ENCODE measurements at regions not wholly inside any gene's neighbourhood (a gene's known extent, or its start where the extent isn't known, plus 50 kb on each side); places are given as distances from the start of the nearest gene placed in this dataset.

GRCh38 chr5:158152136-158152535 is 293.2 kb upstream of the CLINT1 start:
- intact Hi-C loops (cut with DNase I), result no loop called here
- no peaks in the 10 kb centered on the region for H3K9me3 ChIP-seq

GRCh38 chr5:158147227-158147626 is 288.3 kb upstream of the CLINT1 start:
- TF ChIP-seq, protein P1, sequence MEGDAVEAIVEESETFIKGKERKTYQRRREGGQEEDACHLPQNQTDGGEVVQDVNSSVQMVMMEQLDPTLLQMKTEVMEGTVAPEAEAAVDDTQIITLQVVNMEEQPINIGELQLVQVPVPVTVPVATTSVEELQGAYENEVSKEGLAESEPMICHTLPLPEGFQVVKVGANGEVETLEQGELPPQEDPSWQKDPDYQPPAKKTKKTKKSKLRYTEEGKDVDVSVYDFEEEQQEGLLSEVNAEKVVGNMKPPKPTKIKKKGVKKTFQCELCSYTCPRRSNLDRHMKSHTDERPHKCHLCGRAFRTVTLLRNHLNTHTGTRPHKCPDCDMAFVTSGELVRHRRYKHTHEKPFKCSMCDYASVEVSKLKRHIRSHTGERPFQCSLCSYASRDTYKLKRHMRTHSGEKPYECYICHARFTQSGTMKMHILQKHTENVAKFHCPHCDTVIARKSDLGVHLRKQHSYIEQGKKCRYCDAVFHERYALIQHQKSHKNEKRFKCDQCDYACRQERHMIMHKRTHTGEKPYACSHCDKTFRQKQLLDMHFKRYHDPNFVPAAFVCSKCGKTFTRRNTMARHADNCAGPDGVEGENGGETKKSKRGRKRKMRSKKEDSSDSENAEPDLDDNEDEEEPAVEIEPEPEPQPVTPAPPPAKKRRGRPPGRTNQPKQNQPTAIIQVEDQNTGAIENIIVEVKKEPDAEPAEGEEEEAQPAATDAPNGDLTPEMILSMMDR (IDR thresholded peaks at IDR 0.05), result no peak
- H3K27ac ChIP-seq, result no peak overlapping the region
- intact Hi-C loops (cut with DNase I), result no loop called here
- H3K4me3 ChIP-seq, result no peak overlapping the region
- H3K36me3 ChIP-seq, result no peaks in the 10 kb centered on the region
- no peaks in the 10 kb centered on the region for H3K4me1 ChIP-seq
- H3K27me3 ChIP-seq (ENCODE audit: low read depth), result no peaks in the 10 kb centered on the region
- H3K9me3 ChIP-seq, result no peaks in the 10 kb centered on the region
- ATAC-seq, result no peak
- DNase-seq, result no peak

More at GRCh38 chr5:158152136-158152535, 293.2 kb upstream of the CLINT1 start:
- Histone ChIP-seq H3K4me3 (no peak overlapping the region), H3K27me3 (ENCODE audit: low read depth) (no peaks in the 10 kb centered on the region), H3K27ac (no peak overlapping the region), H3K36me3 (no peaks in the 10 kb centered on the region), H3K4me1 (no peaks in the 10 kb centered on the region)
- TF ChIP-seq, protein P1 (IDR thresholded peaks at IDR 0.05), result no peak
- ATAC-seq, result no peak
- DNase-seq, result no peak

- H3K4me3 ChIP-seq, result no peak overlapping the region
- TF ChIP-seq, protein P1 (IDR thresholded peaks at IDR 0.05), result no peak
- no peaks in the 10 kb centered on the region for H3K27me3 ChIP-seq (ENCODE audit: low read depth)
- no peak overlapping the region for H3K27ac ChIP-seq
- no peaks in the 10 kb centered on the region for H3K9me3 ChIP-seq
- ATAC-seq (no peak), DNase-seq (no peak)
- H3K36me3 ChIP-seq, result no peaks in the 10 kb centered on the region
- intact Hi-C loops (cut with DNase I), result no loop called here
- H3K4me1 ChIP-seq, result no peaks in the 10 kb centered on the region
These were observed 286.9 kb upstream of the CLINT1 start for GRCh38 chr5:158145827-158146226.

GRCh38 chr5:158143081-158143480 is 284.1 kb upstream of the CLINT1 start:
- Histone ChIP-seq H3K27me3 (ENCODE audit: low read depth) (no peaks in the 10 kb centered on the region), H3K4me1 (no peaks in the 10 kb centered on the region), H3K9me3 (no peaks in the 10 kb centered on the region), H3K4me3 (no peak overlapping the region), H3K36me3 (no peaks in the 10 kb centered on the region), H3K27ac (no peak overlapping the region)
- intact Hi-C loops (cut with DNase I), result no loop called here
- DNase-seq, result no peak
- no peak for ATAC-seq
- TF ChIP-seq, protein P1 (IDR thresholded peaks at IDR 0.05), result no peak

- ATAC-seq (no peak), DNase-seq (no peak)
- H3K36me3 ChIP-seq, result no peaks in the 10 kb centered on the region
- TF ChIP-seq, protein P1 (IDR thresholded peaks at IDR 0.05), result no peak
- H3K9me3 ChIP-seq, result no peaks in the 10 kb centered on the region
- no peaks in the 10 kb centered on the region for H3K27me3 ChIP-seq (ENCODE audit: low read depth)
- H3K4me3 ChIP-seq, result no peak overlapping the region
- intact Hi-C loops (cut with DNase I), result no loop called here
- H3K4me1 ChIP-seq, result no peaks in the 10 kb centered on the region
- no peak overlapping the region for H3K27ac ChIP-seq
These were observed 283.2 kb upstream of the CLINT1 start for GRCh38 chr5:158142156-158142555.
